Mesendoderm (in vitro differentiated cells): ENCODE measurements at regions not wholly inside any gene's neighbourhood (a gene's known extent, or its start where the extent isn't known, plus 50 kb on each side); places are given as distances from the start of the nearest gene placed in this dataset.

Experiments used
- DNase-seq: peaks from one replicate; pipeline ENCODE4 v3.0.0; 2013
- H2AK5ac ChIP-seq: 2 replicates; pipeline ENCODE4 v1.6.1; 2013; ENCODE audit warnings: low read length, inconsistent platforms
- H2BK120ac ChIP-seq: 2 replicates; pipeline ENCODE4 v1.6.1; 2013; ENCODE audit warnings: low read depth, mild to moderate bottlenecking, low read length, moderate library complexity, mixed read lengths
- H2BK15ac ChIP-seq: replicated peaks from 2 replicates; pipeline ENCODE4 v1.6.1; 2013; ENCODE audit warnings: low read depth, mild to moderate bottlenecking, moderate library complexity
- H2BK5ac ChIP-seq: 2 replicates; pipeline ENCODE4 v1.6.1; 2013; ENCODE audit warnings: low read length, inconsistent platforms
- H3K18ac ChIP-seq: 2 replicates; pipeline ENCODE4 v1.6.1; 2013; ENCODE audit warnings: mild to moderate bottlenecking, low read length, mixed read lengths
- H3K23ac ChIP-seq: one replicate; pipeline ENCODE4 v1.6.1; 2013; ENCODE audit warnings: low read length
- H3K27ac ChIP-seq: 2 replicates; pipeline ENCODE4 v1.5.1; 2013; ENCODE audit warnings: low read depth, mild to moderate bottlenecking, inconsistent platforms, low read length, moderate library complexity
- H3K27me3 ChIP-seq: 2 replicates; pipeline ENCODE4 v1.6.1; 2013; ENCODE audit warnings: low read length, control low read depth, mild to moderate bottlenecking, inconsistent platforms; ENCODE audit not compliant: insufficient read depth, poor library complexity
- H3K36me3 ChIP-seq: 2 replicates; pipeline ENCODE4 v1.6.1; 2013; ENCODE audit warnings: low read length, inconsistent platforms; ENCODE audit not compliant: control insufficient read depth, insufficient read depth
- H3K4ac ChIP-seq: one replicate; pipeline ENCODE4 v1.6.1; 2013; ENCODE audit warnings: low read depth, mild to moderate bottlenecking, low read length, moderate library complexity
- H3K4me1 ChIP-seq: 2 replicates; pipeline ENCODE4 v1.6.1; 2013; ENCODE audit warnings: low read depth, low read length, inconsistent platforms; ENCODE audit not compliant: control insufficient read depth
- H3K4me2 ChIP-seq: 2 replicates; pipeline ENCODE4 v1.6.1; 2013; ENCODE audit warnings: low read length
- H3K4me3 ChIP-seq: 2 replicates; pipeline ENCODE4 v1.5.1; 2013; ENCODE audit warnings: mild to moderate bottlenecking, low read length
- H3K56ac ChIP-seq: one replicate; pipeline ENCODE4 v1.6.1; 2013; ENCODE audit warnings: low read length
- H3K79me1 ChIP-seq: 2 replicates; pipeline ENCODE4 v1.6.1; 2013; ENCODE audit warnings: low read length, inconsistent platforms
- H3K79me2 ChIP-seq: 2 replicates; pipeline ENCODE4 v1.6.1; 2013; ENCODE audit warnings: mild to moderate bottlenecking, low read length; ENCODE audit not compliant: control insufficient read depth, insufficient read depth
- H3K9ac ChIP-seq: 2 replicates; pipeline ENCODE4 v1.6.1; 2013; ENCODE audit warnings: low read length, inconsistent platforms
- H4K5ac ChIP-seq: one replicate; pipeline ENCODE4 v1.6.1; 2013; ENCODE audit warnings: low read length
- H4K8ac ChIP-seq: one replicate; pipeline ENCODE4 v1.6.1; 2013; ENCODE audit warnings: low read depth, mild to moderate bottlenecking, control low read depth, low read length, moderate library complexity
- WGBS: extraction: QIAGEN DNeasy Blood & Tissue Kit; methylation state at CpG from one replicate; pipeline ENCODE4 v1.1.7; 2013; ENCODE audit warnings: low lambda C conversion rate, missing lambda C conversion rate; ENCODE audit not compliant: insufficient coverage; ENCODE audit errors: extremely low coverage; 5-methylcytosine and 5-hydroxymethylcytosine counted together

- no peak overlapping the region for H3K4ac ChIP-seq
- H2AK5ac ChIP-seq: no peak overlapping the region
- no peaks in the 10 kb centered on the region for H3K4me1 ChIP-seq
- H2BK5ac ChIP-seq: no peak overlapping the region
- no peak overlapping the region for H3K56ac ChIP-seq
- no peaks in the 10 kb centered on the region for H3K27me3 ChIP-seq
- DNase-seq: no peak
- H3K79me1 ChIP-seq: no peaks in the 10 kb centered on the region
- H4K5ac ChIP-seq: no peak overlapping the region
- H3K79me2 ChIP-seq: no peaks in the 10 kb centered on the region
- no peak overlapping the region for H3K4me2 ChIP-seq
- H3K36me3 ChIP-seq: no peaks in the 10 kb centered on the region
- H3K4me3 ChIP-seq: no peak overlapping the region
- no peak overlapping the region for H3K27ac ChIP-seq
- H2BK15ac ChIP-seq: no peak overlapping the region
- no peak overlapping the region for H3K9ac ChIP-seq
- H3K18ac ChIP-seq: no peak overlapping the region
- no peak overlapping the region for H4K8ac ChIP-seq
- no peak overlapping the region for H3K23ac ChIP-seq
- H2BK120ac ChIP-seq: no peak overlapping the region
- WGBS: no CpG with 5 or more reads among the region's 2 CpGs
These were observed 420.9 kb upstream of the ST6GAL2 start for GRCh38 chr2:107306881-107307280.

- no peak overlapping the region for H3K18ac ChIP-seq
- no peak overlapping the region for H3K27ac ChIP-seq
- H2BK120ac ChIP-seq: no peak overlapping the region
- H4K8ac ChIP-seq: no peak overlapping the region
- no peak overlapping the region for H3K56ac ChIP-seq
- no peaks in the 10 kb centered on the region for H3K79me2 ChIP-seq
- no peak overlapping the region for H4K5ac ChIP-seq
- WGBS: no CpG with 5 or more reads among the region's 1 CpG
- H2BK5ac ChIP-seq: no peak overlapping the region
- H3K4me1 ChIP-seq: no peaks in the 10 kb centered on the region
- H3K4me3 ChIP-seq: no peak overlapping the region
- no peak overlapping the region for H2BK15ac ChIP-seq
- H3K23ac ChIP-seq: no peak overlapping the region
- no peak for DNase-seq
- no peaks in the 10 kb centered on the region for H3K27me3 ChIP-seq
- no peak overlapping the region for H3K4me2 ChIP-seq
- no peak overlapping the region for H2AK5ac ChIP-seq
- no peaks in the 10 kb centered on the region for H3K36me3 ChIP-seq
- H3K4ac ChIP-seq: no peak overlapping the region
- no peaks in the 10 kb centered on the region for H3K79me1 ChIP-seq
- H3K9ac ChIP-seq: no peak overlapping the region
These were observed 422.9 kb upstream of the ST6GAL2 start for GRCh38 chr2:107308835-107309234.

- Histone ChIP-seq H3K4me1 (no peaks in the 10 kb centered on the region), H3K9ac (no peak overlapping the region), H2BK120ac (no peak overlapping the region), H4K5ac (no peak overlapping the region), H3K79me2 (no peaks in the 10 kb centered on the region), H3K18ac (no peak overlapping the region), H3K27me3 (no peaks in the 10 kb centered on the region), H3K27ac (no peak overlapping the region), H4K8ac (no peak overlapping the region), H3K79me1 (no peaks in the 10 kb centered on the region), H3K36me3 (no peaks in the 10 kb centered on the region), H3K23ac (no peak overlapping the region), H2BK5ac (no peak overlapping the region), H3K4me2 (no peak overlapping the region), H2AK5ac (no peak overlapping the region), H2BK15ac (no peak overlapping the region), H3K4me3 (no peak overlapping the region), H3K56ac (no peak overlapping the region), H3K4ac (no peak overlapping the region)
- no peak for DNase-seq
- WGBS: no CpG with 5 or more reads among the region's 4 CpGs
These were observed 426.3 kb upstream of the ST6GAL2 start for GRCh38 chr2:107312240-107312639.

GRCh38 chr2:107313316-107313715 is 427.3 kb upstream of the ST6GAL2 start:
- no peak for DNase-seq

GRCh38 chr2:107320881-107321280 is 434.9 kb upstream of the ST6GAL2 start:
- Histone ChIP-seq H2AK5ac (no peak overlapping the region), H3K79me2 (no peaks in the 10 kb centered on the region), H3K4me1 (no peaks in the 10 kb centered on the region), H3K4me3 (no peak overlapping the region), H3K4ac (no peak overlapping the region), H3K18ac (no peak overlapping the region), H3K27ac (no peak overlapping the region), H3K79me1 (no peaks in the 10 kb centered on the region), H3K4me2 (no peak overlapping the region), H3K56ac (no peak overlapping the region), H2BK5ac (no peak overlapping the region), H3K9ac (no peak overlapping the region), H3K23ac (no peak overlapping the region), H2BK120ac (no peak overlapping the region), H3K36me3 (no peaks in the 10 kb centered on the region), H2BK15ac (no peak overlapping the region), H4K8ac (no peak overlapping the region), H4K5ac (no peak overlapping the region), H3K27me3 (no peaks in the 10 kb centered on the region)
- WGBS: no CpG with 5 or more reads among the region's 1 CpG
- no peak for DNase-seq

More at GRCh38 chr2:107313316-107313715, 427.3 kb upstream of the ST6GAL2 start:
- no peak overlapping the region for H4K8ac ChIP-seq
- H3K79me1 ChIP-seq: no peaks in the 10 kb centered on the region
- H4K5ac ChIP-seq: no peak overlapping the region
- H3K4ac ChIP-seq: no peak overlapping the region
- H3K18ac ChIP-seq: no peak overlapping the region
- no peaks in the 10 kb centered on the region for H3K27me3 ChIP-seq
- H3K4me3 ChIP-seq: no peak overlapping the region
- no peak overlapping the region for H3K9ac ChIP-seq
- no peaks in the 10 kb centered on the region for H3K79me2 ChIP-seq
- H3K36me3 ChIP-seq: no peaks in the 10 kb centered on the region
- no peak overlapping the region for H2BK5ac ChIP-seq
- no peak overlapping the region for H3K4me2 ChIP-seq
- H3K27ac ChIP-seq: no peak overlapping the region
- H3K4me1 ChIP-seq: no peaks in the 10 kb centered on the region
- no peak overlapping the region for H3K56ac ChIP-seq
- H2BK120ac ChIP-seq: no peak overlapping the region
- WGBS: no CpG with 5 or more reads among the region's 1 CpG
- no peak overlapping the region for H2BK15ac ChIP-seq
- H3K23ac ChIP-seq: no peak overlapping the region
- no peak overlapping the region for H2AK5ac ChIP-seq

- Histone ChIP-seq H4K8ac (no peak overlapping the region), H3K27me3 (no peaks in the 10 kb centered on the region), H3K27ac (no peak overlapping the region), H2BK120ac (no peak overlapping the region), H3K4me2 (no peak overlapping the region), H3K9ac (no peak overlapping the region), H3K79me1 (no peaks in the 10 kb centered on the region), H4K5ac (no peak overlapping the region), H2BK5ac (no peak overlapping the region), H3K4ac (no peak overlapping the region), H3K79me2 (no peaks in the 10 kb centered on the region), H2BK15ac (no peak overlapping the region), H2AK5ac (no peak overlapping the region), H3K4me1 (no peaks in the 10 kb centered on the region), H3K4me3 (no peak overlapping the region), H3K36me3 (no peaks in the 10 kb centered on the region), H3K18ac (no peak overlapping the region), H3K23ac (no peak overlapping the region), H3K56ac (no peak overlapping the region)
- no peak for DNase-seq
- 100% methylated on average over 2 of the region's 6 CpGs for WGBS
These were observed 436.4 kb upstream of the ST6GAL2 start for GRCh38 chr2:107322416-107322815.
